Pancreas (tissue), 10 donors: ENCODE measurements at regions not wholly inside any gene's neighbourhood (a gene's known extent, or its start where the extent isn't known, plus 50 kb on each side); places are given as distances from the start of the nearest gene placed in this dataset.

Experiments used
- ATAC-seq, 4 donors: fragments of 200-7000 bp; cut with Tn5 transposase; one replicate each; pipeline versions ENCODE4 v1.8.0 to v1.9.1; 2020; ENCODE audit warnings: mild to moderate bottlenecking in 4 of 4, moderate library complexity in 4 of 4
- DNase-seq, 6 donors: peaks; one replicate each; pipeline ENCODE4 v3.0.0-alpha.2; 2020
- FAIRE-seq: peaks from 2 replicates; lab custom pipeline; 2012; peaks lifted over from hg19 to GRCh38; lab: Jason Lieb, UNC
- H3K27ac ChIP-seq, 4 donors: fragments of 200-600 bp; sonication (generic); 1 replicate in 3 of 4; 2 replicates in 1 of 4; pipeline versions ENCODE4 v1.5.0 to v1.8.0; 2020
- H3K27me3 ChIP-seq, 4 donors: fragments of 200-600 bp; one replicate each; pipeline ENCODE4 v1.8.0; 2021
- H3K36me3 ChIP-seq, 3 donors: fragments of 200-600 bp; sonication (generic) in 1 of 3; one replicate each; pipeline versions ENCODE4 v1.5.0 to v1.8.0; 2020 to 2021
- H3K4me1 ChIP-seq, 3 donors: fragments of 200-600 bp; one replicate each; pipeline ENCODE4 v1.8.0; 2021
- H3K4me3 ChIP-seq, 4 donors: fragments of 200-600 bp; sonication (generic) in 2 of 4; one replicate each; pipeline versions ENCODE4 v1.5.0 to v1.8.0; 2020 to 2021
- H3K9me3 ChIP-seq, 4 donors: fragments of 200-600 bp; one replicate each; pipeline ENCODE4 v1.8.0; 2021
- CTCF ChIP-seq, 4 donors: fragments of 200-600 bp; sonication (generic) in 3 of 4; IDR thresholded peaks; one replicate each; pipeline versions ENCODE4 v1.5.0 to v1.8.0; 2021; ENCODE audit warnings: antibody characterized with exemption in 4 of 4
- WGBS, 2 donors: extraction: QIAGEN DNeasy Blood & Tissue Kit; methylation state at CpG; one replicate each; pipeline ENCODE4 v1.1.7; 2013; 5-methylcytosine and 5-hydroxymethylcytosine counted together
- intact Hi-C, 3 donors: fragments of 100-400 bp; cut with DNase I; formaldehyde crosslinking; loops; one replicate each; pipeline versions ENCODE4 v1.11.1 to v1.14.2; 2022
- donor health status: healthy with polysubstance abuse.
- donor health status: DM: no; HTN: no; CAD: no; lungs with moderate emphysema.
- donor health status: DM: no; HTN: no; CAD: no.
- donor health status: control.
- donor health status: control.
- donor health status: Bipolar disorder and iron deficiency.
- donor health status: DM: yes; HTN: yes; CAD: no.
- donor health status: DM: no; HTN: no; CAD: no.
- donor health status: DM: no; HTN: no; CAD: no.
- donor health status: DM: yes; HTN: yes; CAD: no.

- WGBS, 2 donors, result 62 to 77% methylated on average over 13 of the region's 13 CpGs
- Histone ChIP-seq H3K27me3 (no peaks in the 10 kb centered on the region), H3K4me3 (no peak overlapping the region), H3K9me3 (no peaks in the 10 kb centered on the region), H3K4me1 (no peaks in the 10 kb centered on the region), H3K27ac (no peak overlapping the region), H3K36me3 (no peaks in the 10 kb centered on the region)
- TF ChIP-seq CTCF (IDR thresholded peaks at IDR 0.05), result no peak
- ATAC-seq, result no peak
- no peak for DNase-seq
- FAIRE-seq, result no peak
- intact Hi-C loops, result no loop called here
Measured at GRCh38 chr18:78410094-78410786, 569.4 kb upstream of the SALL3 start.

DNA sequence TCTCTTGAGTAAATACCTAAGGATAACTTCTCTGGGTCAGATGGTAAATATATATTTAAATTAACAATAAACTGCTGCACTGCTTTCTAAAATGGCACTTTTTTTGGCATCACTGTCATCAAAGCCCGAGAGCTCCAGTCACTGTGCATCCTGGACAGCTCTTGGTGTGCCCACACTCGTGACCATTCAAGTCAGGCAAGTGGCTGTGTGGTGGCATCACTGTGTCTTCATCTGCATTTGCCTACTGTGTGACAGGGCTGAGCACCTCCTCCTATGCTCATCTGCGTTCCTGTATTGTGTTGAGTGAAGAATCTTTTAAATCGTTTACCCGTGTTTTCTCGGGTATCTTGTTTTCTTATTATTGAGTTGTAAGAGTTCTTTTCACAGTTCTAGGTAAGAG lies 568.1 kb upstream of the SALL3 start:
- WGBS, 2 donors, result 66 to 78% methylated on average over 6 of the region's 6 CpGs
- DNase-seq, result no peak
- no peaks in the 10 kb centered on the region for H3K36me3 ChIP-seq
- no peak overlapping the region for H3K27ac ChIP-seq
- no peak overlapping the region for H3K4me3 ChIP-seq
- no peaks in the 10 kb centered on the region for H3K4me1 ChIP-seq
- H3K27me3 ChIP-seq, result no peaks in the 10 kb centered on the region
- TF ChIP-seq CTCF (IDR thresholded peaks at IDR 0.05), result no peak
- intact Hi-C loops, result no loop called here
- FAIRE-seq, result no peak
- no peak for ATAC-seq
- H3K9me3 ChIP-seq, result no peaks in the 10 kb centered on the region

- H3K4me3 ChIP-seq, result no peak overlapping the region
- 70 to 77% methylated on average over 2 of the region's 2 CpGs for WGBS, 2 donors
- H3K36me3 ChIP-seq, result no peaks in the 10 kb centered on the region
- intact Hi-C loops, result no loop called here
- no peak for ATAC-seq
- no peak overlapping the region for H3K27ac ChIP-seq
- FAIRE-seq, result no peak
- DNase-seq, result no peak
- no peaks in the 10 kb centered on the region for H3K27me3 ChIP-seq
- H3K4me1 ChIP-seq, result no peaks in the 10 kb centered on the region
- H3K9me3 ChIP-seq, result no peaks in the 10 kb centered on the region
- no peak for TF ChIP-seq CTCF (IDR thresholded peaks at IDR 0.05)
Measured at GRCh38 chr18:78414302-78414701, 565.3 kb upstream of the SALL3 start.

DNA sequence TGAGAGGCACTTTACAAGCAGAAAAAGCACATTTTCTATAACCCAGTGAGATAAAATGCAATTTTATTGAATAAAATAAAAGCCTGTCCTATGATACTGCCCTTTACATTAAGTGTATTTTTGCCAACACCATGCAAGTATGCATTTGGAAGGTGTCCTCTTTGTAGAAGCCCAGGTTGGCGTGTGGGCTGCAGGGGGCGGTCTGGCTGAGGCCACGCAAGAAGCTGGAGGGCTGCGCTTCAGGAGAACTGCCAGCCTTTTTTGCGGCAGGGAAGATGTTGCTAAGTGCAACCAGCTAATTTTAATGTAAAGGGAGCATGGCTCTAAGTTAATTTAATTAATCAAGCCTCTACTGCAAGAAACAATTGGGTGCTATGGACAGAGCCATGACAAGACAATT lies 562.8 kb upstream of the SALL3 start:
- Histone ChIP-seq H3K27me3 (no peaks in the 10 kb centered on the region), H3K4me1 (no peaks in the 10 kb centered on the region), H3K36me3 (no peaks in the 10 kb centered on the region), H3K27ac (no peak overlapping the region), H3K4me3 (no peak overlapping the region), H3K9me3 (no peaks in the 10 kb centered on the region)
- no peak for DNase-seq
- no peak for TF ChIP-seq CTCF (IDR thresholded peaks at IDR 0.05)
- intact Hi-C loops, result no loop called here
- 75 to 86% methylated on average over 5 of the region's 5 CpGs for WGBS, 2 donors
- FAIRE-seq, result no peak
- no peak for ATAC-seq

- 40 to 56% methylated on average over 7 of the region's 7 CpGs for WGBS, 2 donors
- H3K36me3 ChIP-seq, result no peaks in the 10 kb centered on the region
- no peak for TF ChIP-seq CTCF (IDR thresholded peaks at IDR 0.05)
- no peak for FAIRE-seq
- no peaks in the 10 kb centered on the region for H3K27me3 ChIP-seq
- no peak overlapping the region for H3K4me3 ChIP-seq
- H3K9me3 ChIP-seq, result no peaks in the 10 kb centered on the region
- no peak for DNase-seq
- no peaks in the 10 kb centered on the region for H3K4me1 ChIP-seq
- intact Hi-C loops, result no loop called here
- no peak overlapping the region for H3K27ac ChIP-seq
- ATAC-seq, result no peak
Measured at GRCh38 chr18:78418379-78418778, 561.2 kb upstream of the SALL3 start.
